Transverse colon (tissue), 4 donors: ENCODE measurements at regions not wholly inside any gene's neighbourhood (a gene's known extent, or its start where the extent isn't known, plus 50 kb on each side); places are given as distances from the start of the nearest gene placed in this dataset.

ENCODE experiments used
- DNase-seq: peaks from one replicate; pipeline ENCODE4 v3.0.0-alpha.2; 2019
- H3K27ac ChIP-seq, 4 donors: fragments of 200-600 bp; sonication (generic); 2 replicates each; pipeline ENCODE4 v1.5.1; 2016 to 2018; ENCODE audit warnings: inconsistent platforms in 4 of 4
- H3K27me3 ChIP-seq: fragments of 200-600 bp; sonication (generic); 2 replicates; pipeline ENCODE4 v1.5.1; 2017; ENCODE audit warnings: inconsistent platforms
- H3K36me3 ChIP-seq, 4 donors: fragments of 200-600 bp; sonication (generic); 2 replicates each; pipeline ENCODE4 v1.5.1; 2017 to 2019; ENCODE audit warnings: inconsistent platforms in 4 of 4
- H3K4me1 ChIP-seq, 4 donors: fragments of 200-600 bp; sonication (generic); 2 replicates each; pipeline ENCODE4 v1.5.1; 2017 to 2020; ENCODE audit warnings: inconsistent platforms in 4 of 4
- H3K4me3 ChIP-seq, 4 donors: fragments of 200-600 bp; sonication (generic); 1 replicate in 1 of 4; 2 replicates in 3 of 4; pipeline versions ENCODE4 v1.5.1 to v1.6.1; 2017 to 2019; ENCODE audit warnings: inconsistent platforms in 4 of 4
- H3K9me3 ChIP-seq, 2 donors: fragments of 200-600 bp; sonication (generic); 2 replicates each; pipeline ENCODE4 v1.5.1; 2017 to 2019; ENCODE audit warnings: inconsistent platforms in 2 of 2
- CTCF ChIP-seq, 5 experiments: fragments of 200-600 bp in 3 of 5; fragments of 450-650 bp in 2 of 5; sonication (generic) in 3 of 5; IDR thresholded peaks; 1 replicate in 2 of 5; 2 replicates in 3 of 5; pipeline ENCODE4 v1.5.1; 2016 to 2017; ENCODE audit warnings: antibody characterized with exemption in 5 of 5, inconsistent platforms in 3 of 5, mild to moderate bottlenecking in 2 of 5, moderate library complexity in 1 of 5
- EP300 ChIP-seq: sonication (generic); formaldehyde crosslinking; IDR thresholded peaks from one replicate; pipeline ENCODE4 v1.6.1; 2017; ENCODE audit warnings: antibody characterized with exemption, low read depth
- POLR2A ChIP-seq: fragments of 450-650 bp; IDR thresholded peaks from one replicate; pipeline ENCODE4 v1.6.1; 2016; ENCODE audit warnings: antibody characterized with exemption, mild to moderate bottlenecking, moderate library complexity
- POLR2AphosphoS5 ChIP-seq, 3 donors: sonication (generic); formaldehyde crosslinking; IDR thresholded peaks; one replicate each; pipeline ENCODE4 v1.6.1; 2016; ENCODE audit warnings: antibody characterized with exemption in 3 of 3
- WGBS, 2 donors: methylation state at CpG; one replicate each; pipeline ENCODE4 v1.1.5; 2018; ENCODE audit warnings: low coverage in 1 of 2; 5-methylcytosine and 5-hydroxymethylcytosine counted together
- in situ Hi-C, 4 donors: fragments of 200-750 bp; cut with MboI; loops; one replicate each; pipeline versions ENCODE4 v1.15.0 to v1.15.1; 2017; ENCODE audit warnings: low sequenced_read_pairs in 3 of 4, low pct_ligation_motif_present in 1 of 4, low pct_unique_long_range_greater_than_20kb in 1 of 4
- intact Hi-C: fragments of 100-400 bp; cut with DNase I; formaldehyde crosslinking; loops from one replicate; pipeline ENCODE4 v1.15.1; 2023; ENCODE audit warnings: low total_unique reads

GRCh38 chr5:158483281-158483860 is 616.3 kb downstream of the EBF1 start:
- Histone ChIP-seq H3K9me3 (no peaks in the 10 kb centered on the region), H3K36me3 (no peaks in the 10 kb centered on the region), H3K27ac (no peak overlapping the region), H3K27me3 (no peaks in the 10 kb centered on the region), H3K4me1 (peaks cover 0 to 4% (median 0%) of the 10 kb centered on the region in 4 donors), H3K4me3 (no peak overlapping the region)
- TF ChIP-seq POLR2AphosphoS5 (IDR thresholded peaks at IDR 0.05) (no peak), CTCF (IDR thresholded peaks at IDR 0.05) (no peak), EP300 (no peak), POLR2A (no peak)
- intact Hi-C loops (no loop called here), in situ Hi-C loops (no loop called here)
- 47 to 48% methylated on average over 6 of the region's 6 CpGs for WGBS, 2 donors
- DNase-seq: no peak

- in situ Hi-C loops (no loop called here), intact Hi-C loops (no loop called here)
- 69% methylated on average over 2 of the region's 2 CpGs; no CpG with 5 or more reads in 1 of the 2 donors for WGBS, 2 donors
- no peak overlapping the region for H3K27ac ChIP-seq
- no peaks in the 10 kb centered on the region for H3K9me3 ChIP-seq
- no peak for DNase-seq
- no peaks in the 10 kb centered on the region for H3K36me3 ChIP-seq
- peaks cover 0 to 4% (median 0%) of the 10 kb centered on the region in 4 donors for H3K4me1 ChIP-seq
- no peak for TF ChIP-seq POLR2AphosphoS5 (IDR thresholded peaks at IDR 0.05)
- no peak for TF ChIP-seq EP300
- no peak for TF ChIP-seq POLR2A
- no peak for TF ChIP-seq CTCF (IDR thresholded peaks at IDR 0.05)
- no peaks in the 10 kb centered on the region for H3K27me3 ChIP-seq
- no peak overlapping the region for H3K4me3 ChIP-seq
Observed at GRCh38 chr5:158482125-158482524, 617.6 kb downstream of the EBF1 start.

GRCh38 chr5:158478139-158478538 is 619.2 kb upstream of the CLINT1 start:
- Histone ChIP-seq H3K36me3 (no peaks in the 10 kb centered on the region), H3K27ac (no peak overlapping the region), H3K4me3 (no peak overlapping the region), H3K9me3 (no peaks in the 10 kb centered on the region), H3K4me1 (no peaks in the 10 kb centered on the region), H3K27me3 (no peaks in the 10 kb centered on the region)
- in situ Hi-C loops: no loop called here
- TF ChIP-seq POLR2A (no peak), EP300 (no peak), POLR2AphosphoS5 (IDR thresholded peaks at IDR 0.05) (no peak), CTCF (IDR thresholded peaks at IDR 0.05) (no peak)
- DNase-seq: no peak
- intact Hi-C loops: no loop called here
- WGBS, 2 donors: 20 to 57% methylated on average over 1 to 6 of the region's 6 CpGs

GRCh38 chr5:158477214-158477613 is 618.3 kb upstream of the CLINT1 start:
- intact Hi-C loops (no loop called here), in situ Hi-C loops (no loop called here)
- WGBS, 2 donors: 91 to 96% methylated on average over 3 of the region's 3 CpGs

More at GRCh38 chr5:158477214-158477613, 618.3 kb upstream of the CLINT1 start:
- TF ChIP-seq POLR2A (no peak), POLR2AphosphoS5 (IDR thresholded peaks at IDR 0.05) (no peak), CTCF (IDR thresholded peaks at IDR 0.05) (no peak), EP300 (no peak)
- no peak overlapping the region for H3K27ac ChIP-seq
- H3K4me3 ChIP-seq: no peak overlapping the region
- no peaks in the 10 kb centered on the region for H3K4me1 ChIP-seq
- H3K36me3 ChIP-seq: no peaks in the 10 kb centered on the region
- H3K27me3 ChIP-seq: no peaks in the 10 kb centered on the region
- no peaks in the 10 kb centered on the region for H3K9me3 ChIP-seq
- DNase-seq: no peak
